B cell (primary cell): ENCODE measurements at regions not wholly inside any gene's neighbourhood (a gene's known extent, or its start where the extent isn't known, plus 50 kb on each side); places are given as distances from the start of the nearest gene placed in this dataset.

ENCODE experiments used
- ATAC-seq: fragments of 200-7000 bp; cut with Tn5 transposase; one replicate; pipeline ENCODE4 v1.10.0; 2021; ENCODE audit warnings: low read depth, mild to moderate bottlenecking, moderate number of reproducible peaks, moderate library complexity
- CTCF ChIA-PET: fragments of 350-600 bp; sonication (Branson Sonifier 250); formaldehyde crosslinking; loops from one replicate; lab custom pipeline; 2021; ENCODE audit warnings: antibody characterized with exemption, inconsistent platforms; lab: Charles Lee
- POLR2A ChIA-PET: fragments of 350-600 bp; sonication (Branson Sonifier 250); formaldehyde crosslinking; loops from one replicate; lab custom pipeline; 2021; ENCODE audit warnings: antibody characterized with exemption; lab: Charles Lee
- DNase-seq: peaks from one replicate; pipeline ENCODE4 v3.0.0; 2013
- H2AFZ ChIP-seq: 2 replicates; pipeline ENCODE4 v1.6.1; 2012; ENCODE audit warnings: mild to moderate bottlenecking, low read depth, low read length; ENCODE audit not compliant: insufficient read depth, poor library complexity, severe bottlenecking
- H3K27ac ChIP-seq, 2 donors: 1 replicate in 1 of 2; 2 replicates in 1 of 2; pipeline ENCODE4 v1.5.1; 2012 to 2013; ENCODE audit warnings: low read length in 2 of 2, mild to moderate bottlenecking in 2 of 2, moderate library complexity in 1 of 2
- H3K27me3 ChIP-seq, 4 experiments: fragments of 200-600 bp in 1 of 4; sonication (generic) in 1 of 4; replicated peaks in 1 of 4; 1 replicate in 2 of 4; 2 replicates in 2 of 4; pipeline versions ENCODE4 v1.6.1 to v1.7.0; 2013 to 2016; ENCODE audit warnings: low read length in 3 of 4, mild to moderate bottlenecking in 2 of 4, mixed read lengths in 1 of 4, moderate library complexity in 1 of 4; ENCODE audit not compliant: insufficient read depth in 4 of 4, control insufficient read depth in 3 of 4; ENCODE audit errors: control extremely low read depth in 1 of 4
- H3K36me3 ChIP-seq, 2 experiments: replicated peaks in 1 of 2; 1 replicate in 1 of 2; 2 replicates in 1 of 2; pipeline versions ENCODE4 v1.6.1 to v1.7.1; 2013; ENCODE audit warnings: low read length in 1 of 2; ENCODE audit not compliant: insufficient read depth in 2 of 2, control insufficient read depth in 1 of 2; ENCODE audit errors: control extremely low read depth in 1 of 2, extremely low read depth in 1 of 2
- H3K4me1 ChIP-seq, 2 donors: fragments of 200-600 bp in 1 of 2; sonication (generic) in 1 of 2; 1 replicate in 1 of 2; 2 replicates in 1 of 2; pipeline versions ENCODE4 v1.5.1 to v1.6.1; 2013 to 2017; ENCODE audit warnings: low read length in 2 of 2; ENCODE audit not compliant: control insufficient read depth in 2 of 2, insufficient read depth in 2 of 2
- H3K4me2 ChIP-seq: replicated peaks from 2 replicates; pipeline ENCODE3; 2012; ENCODE audit warnings: mild to moderate bottlenecking, low read depth, low read length; ENCODE audit not compliant: poor library complexity, severe bottlenecking
- H3K4me3 ChIP-seq, 5 experiments: fragments of 200-600 bp in 1 of 5; sonication (generic) in 1 of 5; 1 replicate in 3 of 5; 2 replicates in 2 of 5; pipeline versions ENCODE4 v1.5.1 to v1.7.0; 2011 to 2016; ENCODE audit warnings: low read length in 4 of 5, mild to moderate bottlenecking in 4 of 5, low read depth in 2 of 5, control low read depth in 1 of 5, moderate library complexity in 1 of 5; ENCODE audit not compliant: insufficient read depth in 1 of 5; ENCODE audit errors: control extremely low read depth in 1 of 5, extremely low read depth in 1 of 5
- H3K79me2 ChIP-seq: fragments of 200-600 bp; sonication (generic); one replicate; pipeline ENCODE4 v1.6.0; 2016; ENCODE audit warnings: low read length; ENCODE audit not compliant: control insufficient read depth, insufficient read depth
- H3K9ac ChIP-seq: fragments of 200-600 bp; sonication (generic); 2 replicates; pipeline ENCODE4 v1.6.1; 2017; ENCODE audit warnings: mild to moderate bottlenecking, low read length, moderate library complexity
- H3K9me3 ChIP-seq, 3 donors: one replicate each; pipeline versions ENCODE4 v1.6.1 to v1.7.1; 2013; ENCODE audit warnings: low read length in 2 of 3; ENCODE audit not compliant: control insufficient read depth in 2 of 3, insufficient read depth in 1 of 3; ENCODE audit errors: control extremely low read depth in 1 of 3
- H4K20me1 ChIP-seq: 2 replicates; pipeline ENCODE4 v1.6.0; 2012; ENCODE audit warnings: mild to moderate bottlenecking, low read length; ENCODE audit not compliant: insufficient read depth, control insufficient read depth, poor library complexity, severe bottlenecking
- H3K27ac Mint-ChIP-seq: one replicate; pipeline ENCODE4 v1.8.0; 2021; ENCODE audit warnings: mixed read lengths
- H3K27me3 Mint-ChIP-seq: one replicate; pipeline ENCODE4 v1.8.0; 2021; ENCODE audit warnings: mixed read lengths
- H3K4me1 Mint-ChIP-seq: one replicate; pipeline ENCODE4 v1.8.0; 2021; ENCODE audit warnings: mixed read lengths
- H3K4me3 Mint-ChIP-seq: one replicate; pipeline ENCODE4 v1.8.0; 2021; ENCODE audit warnings: mixed read lengths
- H3K9me3 Mint-ChIP-seq: one replicate; pipeline ENCODE4 v1.8.0; 2022; ENCODE audit warnings: mixed read lengths; ENCODE audit not compliant: insufficient read depth
- CTCF ChIP-seq: fragments of 200-600 bp; IDR thresholded peaks from one replicate; pipeline ENCODE4 v1.8.0; 2022; ENCODE audit warnings: antibody characterized with exemption, mild to moderate bottlenecking
- EZH2 ChIP-seq: IDR thresholded peaks from 2 replicates; pipeline ENCODE4 v1.6.1; 2012; ENCODE audit warnings: borderline replicate concordance, low read depth, mild to moderate bottlenecking, moderate library complexity, low read length; ENCODE audit not compliant: insufficient read depth, poor library complexity, severe bottlenecking
- WGBS: methylation state at CpG from one replicate; pipeline ENCODE4 v1.1.5; 2013; ENCODE audit warnings: missing lambda C conversion rate; ENCODE audit not compliant: insufficient coverage; 5-methylcytosine and 5-hydroxymethylcytosine counted together
- intact Hi-C: fragments of 100-400 bp; cut with micrococcal nuclease; formaldehyde crosslinking; loops from one replicate; pipeline ENCODE4 v1.10.0; 2022

GRCh38 chr2:38190542-38191218 is 114.7 kb upstream of the CYP1B1 start:
- no peaks in the 10 kb centered on the region for H3K79me2 ChIP-seq
- H3K9me3 Mint-ChIP-seq, result no peaks in the 10 kb centered on the region

More at GRCh38 chr2:38190542-38191218, 114.7 kb upstream of the CYP1B1 start:
- Mint-ChIP-seq H3K27me3 (peaks cover 22% of the 10 kb centered on the region), H3K4me3 (no peak overlapping the region), H3K4me1 (peaks cover 3% of the 10 kb centered on the region), H3K27ac (no peak overlapping the region)
- no peaks in the 10 kb centered on the region for H4K20me1 ChIP-seq
- intact Hi-C loops, result no loop called here
- no peak overlapping the region for H3K27ac ChIP-seq
- no peak overlapping the region for H2AFZ ChIP-seq
- ChIA-PET CTCF (no interaction called here), POLR2A (no interaction called here)
- no peak overlapping the region for H3K4me2 ChIP-seq
- ATAC-seq, result no peak
- H3K9me3 ChIP-seq, result no peaks in the 10 kb centered on the region
- no peak overlapping the region for H3K4me3 ChIP-seq
- DNase-seq, result no peak
- H3K4me1 ChIP-seq, result peaks cover 0 to 4% of the 10 kb centered on the region in 2 donors
- TF ChIP-seq CTCF (no peak), EZH2 (no peak)
- no CpG with 5 or more reads among the region's 3 CpGs for WGBS
- H3K9ac ChIP-seq, result no peak overlapping the region
- no peaks in the 10 kb centered on the region for H3K36me3 ChIP-seq
- H3K27me3 ChIP-seq, result peaks cover 0 to 8% (median 2%) of the 10 kb centered on the region in 4 experiments
